Osteoblast (primary cell): ENCODE measurements at regions not wholly inside any gene's neighbourhood (a gene's known extent, or its start where the extent isn't known, plus 50 kb on each side); places are given as distances from the start of the nearest gene placed in this dataset.
"Not testable (repeated sequence)": the region's sequence is repeated elsewhere in the genome, so short reads cannot be mapped to it uniquely, and the experiment has no call there.

Experiments
- DNase-seq: peaks from one replicate; pipeline ENCODE4 v3.0.0; 2011; ENCODE audit warnings: low spot score, mixed read lengths; ENCODE audit not compliant: insufficient read length; ENCODE audit errors: missing footprints
- H2AFZ ChIP-seq: 2 replicates; pipeline ENCODE4 v1.6.0; 2011; ENCODE audit warnings: mild to moderate bottlenecking, low read length
- H3K27ac ChIP-seq: 2 replicates; pipeline ENCODE4 v1.5.1; 2011; ENCODE audit warnings: mild to moderate bottlenecking, low read depth, low read length, moderate library complexity
- H3K27me3 ChIP-seq: 2 replicates; pipeline ENCODE4 v1.6.0; 2012; ENCODE audit warnings: mild to moderate bottlenecking, control low read depth, inconsistent platforms, low read length, moderate library complexity; ENCODE audit not compliant: insufficient read depth
- H3K36me3 ChIP-seq: 2 replicates; pipeline ENCODE4 v1.5.1; 2011; ENCODE audit warnings: mild to moderate bottlenecking, low read length, control low read depth, moderate library complexity; ENCODE audit not compliant: insufficient read depth
- H3K4me1 ChIP-seq: 2 replicates; pipeline ENCODE4 v1.5.1; 2011; ENCODE audit warnings: mild to moderate bottlenecking, low read length, control low read depth, moderate library complexity; ENCODE audit not compliant: insufficient read depth
- H3K4me2 ChIP-seq: 2 replicates; pipeline ENCODE4 v1.6.0; 2011; ENCODE audit warnings: mild to moderate bottlenecking, low read length; ENCODE audit not compliant: insufficient read depth
- H3K4me3 ChIP-seq: fragments of 200-600 bp; sonication (generic); 3 replicates; pipeline ENCODE4 v1.5.1; 2012; ENCODE audit warnings: mild to moderate bottlenecking, low read length, inconsistent platforms; ENCODE audit not compliant: insufficient read depth
- H3K79me2 ChIP-seq: 2 replicates; pipeline ENCODE4 v1.6.0; 2012; ENCODE audit warnings: mild to moderate bottlenecking, low read length, control low read depth, inconsistent platforms; ENCODE audit not compliant: insufficient read depth
- H3K9me3 ChIP-seq: 2 replicates; pipeline ENCODE4 v1.5.1; 2011; ENCODE audit warnings: low read depth, low read length, control low read depth
- H4K20me1 ChIP-seq: 2 replicates; pipeline ENCODE4 v1.6.0; 2012; ENCODE audit warnings: mild to moderate bottlenecking, low read length, control low read depth; ENCODE audit not compliant: insufficient read depth
- CTCF ChIP-seq: IDR thresholded peaks from 2 replicates; pipeline ENCODE4 v1.5.1; 2011; ENCODE audit warnings: mild to moderate bottlenecking, low read depth, low read length, moderate library complexity; ENCODE audit errors: extremely low read depth

- H3K9me3 ChIP-seq, result no peaks in the 10 kb centered on the region
- H3K79me2 ChIP-seq, result no peaks in the 10 kb centered on the region
- H3K4me1 ChIP-seq, result no peaks in the 10 kb centered on the region
- H3K36me3 ChIP-seq, result no peaks in the 10 kb centered on the region
- H2AFZ ChIP-seq, result no peak overlapping the region
- H3K4me2 ChIP-seq, result no peak overlapping the region
- no peak for TF ChIP-seq CTCF
- H3K27ac ChIP-seq, result no peak overlapping the region
- H3K4me3 ChIP-seq, result no peak overlapping the region
- DNase-seq, result no peak
- H4K20me1 ChIP-seq, result no peaks in the 10 kb centered on the region
- no peaks in the 10 kb centered on the region for H3K27me3 ChIP-seq
Measured at GRCh38 chr5:147113967-147114366, 120.9 kb upstream of the STK32A start.

- not testable (repeated sequence) for H4K20me1 ChIP-seq, DNase-seq, H3K4me3 ChIP-seq, H3K4me2 ChIP-seq, H3K9me3 ChIP-seq, H3K27ac ChIP-seq, H2AFZ ChIP-seq, H3K79me2 ChIP-seq, H3K27me3 ChIP-seq, H3K36me3 ChIP-seq, H3K4me1 ChIP-seq
Measured at GRCh38 chr5:147139759-147140158, 95.1 kb upstream of the STK32A start.

GRCh38 chr5:147140558-147140957, 94.3 kb upstream of the STK32A start:
- no peak for TF ChIP-seq CTCF
- H3K36me3 ChIP-seq, result no peaks in the 10 kb centered on the region
- no peaks in the 10 kb centered on the region for H3K79me2 ChIP-seq
- no peaks in the 10 kb centered on the region for H3K4me1 ChIP-seq
- no peaks in the 10 kb centered on the region for H4K20me1 ChIP-seq
- H2AFZ ChIP-seq, result no peak overlapping the region
- no peaks in the 10 kb centered on the region for H3K9me3 ChIP-seq
- H3K27ac ChIP-seq, result no peak overlapping the region
- no peak for DNase-seq
- no peaks in the 10 kb centered on the region for H3K27me3 ChIP-seq
- H3K4me2 ChIP-seq, result no peak overlapping the region
- no peak overlapping the region for H3K4me3 ChIP-seq

- not testable (repeated sequence) for H3K27ac ChIP-seq, H2AFZ ChIP-seq, H3K4me1 ChIP-seq, H3K4me3 ChIP-seq, H3K36me3 ChIP-seq, H3K27me3 ChIP-seq, H3K4me2 ChIP-seq, DNase-seq, H3K9me3 ChIP-seq, H4K20me1 ChIP-seq, H3K79me2 ChIP-seq
Measured at GRCh38 chr5:147141580-147141979, 93.2 kb upstream of the STK32A start.

- Histone ChIP-seq H3K9me3 (no peaks in the 10 kb centered on the region), H3K4me3 (no peak overlapping the region), H3K36me3 (no peaks in the 10 kb centered on the region), H3K4me1 (no peaks in the 10 kb centered on the region), H2AFZ (no peak overlapping the region), H4K20me1 (no peaks in the 10 kb centered on the region), H3K4me2 (no peak overlapping the region), H3K79me2 (no peaks in the 10 kb centered on the region), H3K27ac (no peak overlapping the region), H3K27me3 (no peaks in the 10 kb centered on the region)
- DNase-seq, result no peak
- TF ChIP-seq CTCF, result no peak
Measured at GRCh38 chr5:147143215-147143614, 91.6 kb upstream of the STK32A start.
